A549 (cell line): ENCODE measurements at regions not wholly inside any gene's neighbourhood (a gene's known extent, or its start where the extent isn't known, plus 50 kb on each side); places are given as distances from the start of the nearest gene placed in this dataset.

Source experiments
- ATAC-seq, 2 experiments: fragments of 200-7000 bp in 1 of 2; fragments of >200 bp in 1 of 2; cut with Nextera tagmentation in 1 of 2; cut with Tn5 transposase in 1 of 2; 3 replicates each; pipeline versions ENCODE4 v1.8.0 to v1.9.1; 2018 to 2020; ENCODE audit warnings: mild to moderate bottlenecking in 1 of 2, moderate library complexity in 1 of 2
- CTCF ChIA-PET: fragments of 300-600 bp; sonication (Branson Sonifier 250); formaldehyde crosslinking; extraction: SDS; loops from one replicate; lab custom pipeline; 2021; ENCODE audit warnings: antibody characterized with exemption, inconsistent platforms; lab: Yijun Ruan, JAX
- POLR2A ChIA-PET: fragments of 350-600 bp; formaldehyde crosslinking; extraction: SDS; loops from one replicate; lab custom pipeline; 2021; ENCODE audit warnings: antibody characterized with exemption, inconsistent platforms; lab: Yijun Ruan, JAX
- DNase-seq, 2 experiments: peaks; one replicate each; pipeline versions ENCODE4 v3.0.0 to v3.0.0-alpha.2; 2011 to 2016; ENCODE audit warnings: low read depth in 1 of 2, low spot score in 1 of 2
- FAIRE-seq: peaks from 2 replicates; lab custom pipeline; 2011; peaks lifted over from hg19 to GRCh38; lab: Jason Lieb, UNC
- H3K27ac ChIP-seq, 2 experiments: fragments of >200 bp; sonication (Bioruptor Twin); formaldehyde crosslinking; 3 replicates each; pipeline ENCODE4 v1.5.1; 2016 to 2017
- H3K4me1 ChIP-seq: fragments of >200 bp; sonication (Bioruptor Twin); formaldehyde crosslinking; 3 replicates; pipeline ENCODE4 v1.6.1; 2016
- H3K4me2 ChIP-seq: fragments of >200 bp; sonication (Bioruptor Twin); formaldehyde crosslinking; 3 replicates; pipeline ENCODE4 v1.6.1; 2016
- H3K4me3 ChIP-seq: fragments of >200 bp; sonication (Bioruptor Twin); formaldehyde crosslinking; 3 replicates; pipeline ENCODE4 v1.5.1; 2016
- H3K9me3 ChIP-seq: fragments of >200 bp; sonication (Bioruptor Twin); formaldehyde crosslinking; 3 replicates; pipeline ENCODE4 v1.6.1; 2016
- ATOH8 ChIP-seq: fragments of 250-450 bp; sonication (Bioruptor Pico); IDR thresholded peaks from 2 replicates; pipeline ENCODE4 v1.5.0; 2020; ENCODE audit warnings: low read depth, mild to moderate bottlenecking, moderate library complexity
- BHLHE40 ChIP-seq: IDR thresholded peaks from 2 replicates; pipeline ENCODE4 v1.6.1; 2012; ENCODE audit warnings: low read depth, low read length, inconsistent platforms
- CBX2 ChIP-seq: fragments of 200-600 bp; sonication (generic); IDR thresholded peaks from 2 replicates; pipeline ENCODE4 v1.6.1; 2016; ENCODE audit warnings: low read depth, mild to moderate bottlenecking, borderline replicate concordance
- CHD4 ChIP-seq: fragments of 200-600 bp; sonication (generic); IDR thresholded peaks from 2 replicates; pipeline ENCODE4 v1.6.1; 2016; ENCODE audit warnings: antibody characterized with exemption, mild to moderate bottlenecking, borderline replicate concordance
- ESRRA ChIP-seq: fragments of 150-350 bp; IDR thresholded peaks from 2 replicates; pipeline ENCODE4 v1.6.1; 2014; ENCODE audit warnings: mild to moderate bottlenecking, low read length, borderline replicate concordance
- FOSB ChIP-seq: fragments of 250-450 bp; sonication (Bioruptor Pico); IDR thresholded peaks from 2 replicates; pipeline ENCODE4 v1.5.0; 2020; ENCODE audit warnings: mild to moderate bottlenecking, moderate library complexity
- FOSL2 ChIP-seq, 2 experiments: fragments of 450-650 bp in 1 of 2; fragments of >200 bp in 1 of 2; sonication (Bioruptor Twin) in 1 of 2; formaldehyde crosslinking; IDR thresholded peaks; 2 replicates each; pipeline versions ENCODE4 v1.5.0 to v1.6.1; 2016 to 2020; ENCODE audit warnings: mild to moderate bottlenecking in 1 of 2, moderate library complexity in 1 of 2
- FOXS1 ChIP-seq: fragments of 250-450 bp; sonication (Bioruptor Pico); IDR thresholded peaks from 2 replicates; pipeline ENCODE4 v1.5.0; 2020; ENCODE audit warnings: mild to moderate bottlenecking, moderate library complexity
- GATA3 ChIP-seq: IDR thresholded peaks from 2 replicates; pipeline ENCODE4 v1.6.1; 2012; ENCODE audit warnings: borderline replicate concordance
- HEYL ChIP-seq: fragments of 250-450 bp; sonication (Bioruptor Pico); IDR thresholded peaks from 2 replicates; pipeline ENCODE4 v1.8.0; 2021; ENCODE audit warnings: mild to moderate bottlenecking, moderate library complexity
- JUNB ChIP-seq: fragments of >200 bp; sonication (Bioruptor Twin); formaldehyde crosslinking; IDR thresholded peaks from 2 replicates; pipeline ENCODE4 v1.6.1; 2016
- MAFK ChIP-seq: fragments of 450-650 bp; IDR thresholded peaks from 2 replicates; pipeline ENCODE4 v1.6.1; 2014; ENCODE audit not compliant: partially characterized antibody
- MYC ChIP-seq: IDR thresholded peaks from 2 replicates; pipeline ENCODE4 v1.6.1; 2012; ENCODE audit warnings: mild to moderate bottlenecking, inconsistent platforms, low read length, improper control_type of control experiment, borderline replicate concordance
- POLR2AphosphoS2 ChIP-seq: conservative IDR thresholded peaks from 2 replicates; pipeline ENCODE4 v1.6.1; 2012; ENCODE audit warnings: low read length, improper control_type of control experiment, inconsistent platforms
- RAD21 ChIP-seq, 2 experiments: fragments of >200 bp in 1 of 2; sonication (Bioruptor Twin) in 1 of 2; formaldehyde crosslinking in 1 of 2; IDR thresholded peaks in 1 of 2; conservative IDR thresholded peaks in 1 of 2; 2 replicates in 1 of 2; 3 replicates in 1 of 2; pipeline ENCODE4 v1.6.1; 2012 to 2018; ENCODE audit warnings: inconsistent platforms in 1 of 2
- RARB ChIP-seq: fragments of 250-450 bp; sonication (Bioruptor Pico); IDR thresholded peaks from 2 replicates; pipeline ENCODE4 v1.8.0; 2021; ENCODE audit warnings: mild to moderate bottlenecking, moderate library complexity
- RNF2 ChIP-seq: fragments of 200-600 bp; sonication (generic); IDR thresholded peaks from 2 replicates; pipeline ENCODE4 v1.6.1; 2016; ENCODE audit warnings: low read depth, mild to moderate bottlenecking, antibody characterized with exemption, moderate library complexity, borderline replicate concordance
- TFCP2L1 ChIP-seq: fragments of 250-450 bp; sonication (Bioruptor Pico); IDR thresholded peaks from 2 replicates; pipeline ENCODE4 v1.5.0; 2021; ENCODE audit warnings: mild to moderate bottlenecking
- ZFP36 ChIP-seq: fragments of 450-650 bp; IDR thresholded peaks from 2 replicates; pipeline ENCODE4 v1.6.1; 2014; ENCODE audit warnings: borderline replicate concordance; ENCODE audit not compliant: partially characterized antibody
- ZNF302 ChIP-seq: fragments of 250-450 bp; sonication (Bioruptor Pico); IDR thresholded peaks from 2 replicates; pipeline ENCODE4 v1.9.0; 2021; ENCODE audit warnings: inconsistent platforms, mild to moderate bottlenecking, moderate library complexity
- WGBS: methylation state at CpG from one replicate; pipeline ENCODE4 v1.1.6; 2017; ENCODE audit errors: missing lambda C conversion rate; 5-methylcytosine and 5-hydroxymethylcytosine counted together
- TF ChIP-seq, protein P1 (sequence below): fragments of 150-350 bp; IDR thresholded peaks from 2 replicates; pipeline ENCODE4 v1.6.1; 2014; ENCODE audit warnings: low read depth, mild to moderate bottlenecking, low read length
- TF ChIP-seq, protein P2 (sequence below): IDR thresholded peaks from 2 replicates; pipeline ENCODE4 v1.6.1; 2012

GRCh38 chr12:126607867-126608266, 1542.6 kb downstream of the AACS start:
- H3K4me3 ChIP-seq = no peak overlapping the region
- no peak overlapping the region for H3K4me2 ChIP-seq
- H3K27ac ChIP-seq = no peak overlapping the region
- H3K9me3 ChIP-seq = no peaks in the 10 kb centered on the region
- ChIA-PET CTCF (no interaction called here), POLR2A (no interaction called here)
- no peak for FAIRE-seq
- DNase-seq = no peak
- no peak for TF ChIP-seq RARB (CRISPR knock-in tag)
- no peak for TF ChIP-seq ATOH8 (CRISPR knock-in tag)
- no peak for TF ChIP-seq FOSB
- TF ChIP-seq BHLHE40 = no peak
- TF ChIP-seq, protein P1, sequence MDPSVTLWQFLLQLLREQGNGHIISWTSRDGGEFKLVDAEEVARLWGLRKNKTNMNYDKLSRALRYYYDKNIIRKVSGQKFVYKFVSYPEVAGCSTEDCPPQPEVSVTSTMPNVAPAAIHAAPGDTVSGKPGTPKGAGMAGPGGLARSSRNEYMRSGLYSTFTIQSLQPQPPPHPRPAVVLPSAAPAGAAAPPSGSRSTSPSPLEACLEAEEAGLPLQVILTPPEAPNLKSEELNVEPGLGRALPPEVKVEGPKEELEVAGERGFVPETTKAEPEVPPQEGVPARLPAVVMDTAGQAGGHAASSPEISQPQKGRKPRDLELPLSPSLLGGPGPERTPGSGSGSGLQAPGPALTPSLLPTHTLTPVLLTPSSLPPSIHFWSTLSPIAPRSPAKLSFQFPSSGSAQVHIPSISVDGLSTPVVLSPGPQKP = no peak
- no peak for TF ChIP-seq CBX2
- WGBS = 0% methylated on average over 1 of the region's 1 CpG
- ATAC-seq = no peak
- H3K4me1 ChIP-seq = no peaks in the 10 kb centered on the region

DNA sequence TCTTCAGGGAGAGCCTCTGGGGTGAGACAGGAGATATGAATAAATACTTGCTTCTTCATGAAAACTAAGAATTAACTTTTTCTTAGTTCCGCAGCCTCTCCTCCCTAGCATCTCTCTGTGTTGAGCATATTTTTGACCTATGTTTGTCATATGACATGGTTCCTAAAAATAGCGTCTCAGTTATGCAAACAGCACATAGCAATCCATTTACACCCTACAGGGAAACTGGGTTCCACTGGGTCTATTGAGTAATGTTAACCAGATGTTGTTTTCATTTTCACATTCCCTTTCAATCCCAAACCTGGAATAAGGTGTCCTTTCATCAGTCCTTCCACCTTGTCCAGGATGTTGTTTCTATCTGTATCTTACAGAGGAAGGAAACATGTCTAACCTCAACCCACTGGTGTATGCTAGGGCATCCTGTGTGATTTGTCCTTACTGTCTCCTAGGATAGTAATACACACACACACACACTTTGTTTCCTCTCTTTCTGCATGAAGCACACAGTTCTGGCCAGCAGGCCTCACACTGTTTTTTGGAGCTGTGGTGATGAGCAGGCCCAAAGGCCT, 1543.5 kb downstream of the AACS start:
- ATAC-seq = no peak
- no peak overlapping the region for H3K27ac ChIP-seq
- DNase-seq = no peak
- ChIA-PET CTCF (no interaction called here), POLR2A (no interaction called here)
- no peaks in the 10 kb centered on the region for H3K4me1 ChIP-seq
- TF ChIP-seq POLR2AphosphoS2 (no peak), ZNF302 (CRISPR knock-in tag) (no peak), FOSB (no peak)
- no peak overlapping the region for H3K4me2 ChIP-seq
- no peaks in the 10 kb centered on the region for H3K9me3 ChIP-seq
- H3K4me3 ChIP-seq = no peak overlapping the region
- FAIRE-seq = no peak
- 11% methylated on average over 2 of the region's 2 CpGs for WGBS

DNA sequence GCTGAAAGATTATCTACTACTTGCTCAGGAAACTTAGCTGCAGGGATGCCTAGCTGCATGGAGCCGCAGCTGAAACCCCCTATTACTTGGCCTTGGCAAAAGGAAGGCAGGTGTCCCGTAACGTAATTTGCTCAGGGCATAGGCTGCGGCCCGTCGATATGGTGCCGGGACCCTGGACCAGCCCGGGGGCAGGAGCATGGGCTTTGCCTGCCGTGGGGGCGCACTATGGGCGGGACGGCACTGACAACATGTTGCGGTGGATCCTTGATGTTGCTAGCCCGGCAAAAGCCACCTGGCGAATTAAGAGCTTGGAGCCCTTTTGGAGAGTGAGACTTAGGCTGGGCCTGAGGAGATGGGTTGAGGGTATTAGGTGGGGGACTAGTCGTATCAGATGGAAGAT, 1551.2 kb downstream of the AACS start:
- CTCF ChIA-PET = no interaction called here
- 39% methylated on average over 14 of the region's 16 CpGs for WGBS

GRCh38 chr12:126617312-126617711, 1552.1 kb downstream of the AACS start:
- FAIRE-seq (no peak), DNase-seq (peak in 1 of 2 experiments; percentile 11), ATAC-seq (no peak)
- H3K9me3 ChIP-seq = no peaks in the 10 kb centered on the region
- no peak overlapping the region for H3K4me3 ChIP-seq
- TF ChIP-seq RAD21 (conservative IDR thresholded peaks at IDR 0.05 in 1 of 2, IDR thresholded peaks at IDR 0.05 in 1 of 2) = peak in 1 of 2 experiments; percentile 32; a peak in 1 of 5 replicates
- TF ChIP-seq MYC = no peak
- 29% methylated on average over 5 of the region's 5 CpGs for WGBS
- no peak overlapping the region for H3K4me2 ChIP-seq
- CTCF ChIA-PET = interaction anchor here (0.6 kb wide), 1 partner anchor 10 kb away, joined by 3 read pairs; no protein-coding TSS in a partner anchor
- no peaks in the 10 kb centered on the region for H3K4me1 ChIP-seq
- no peak overlapping the region for H3K27ac ChIP-seq
- POLR2A ChIA-PET = no interaction called here

More for the DNA sequence above, 1551.2 kb downstream of the AACS start:
- DNase-seq (no peak), FAIRE-seq (no peak), ATAC-seq (no peak)
- Histone ChIP-seq H3K4me3 (no peak overlapping the region), H3K4me2 (no peak overlapping the region), H3K4me1 (no peaks in the 10 kb centered on the region), H3K27ac (no peak overlapping the region), H3K9me3 (no peaks in the 10 kb centered on the region)
- POLR2A ChIA-PET = no interaction called here
- TF ChIP-seq HEYL (no peak), ZNF302 (CRISPR knock-in tag) (no peak), POLR2AphosphoS2 (no peak), JUNB (no peak), ZFP36 (no peak), TFCP2L1 (CRISPR knock-in tag) (no peak), MYC (no peak), MAFK (no peak), CHD4 (no peak), FOXS1 (CRISPR knock-in tag) (no peak), GATA3 (no peak), FOSL2 (IDR thresholded peaks at IDR 0.05) (no peak), FOSL2 (CRISPR knock-in tag; IDR thresholded peaks at IDR 0.05) (no peak), ESRRA (no peak), RNF2 (no peak)
- TF ChIP-seq, protein P2, sequence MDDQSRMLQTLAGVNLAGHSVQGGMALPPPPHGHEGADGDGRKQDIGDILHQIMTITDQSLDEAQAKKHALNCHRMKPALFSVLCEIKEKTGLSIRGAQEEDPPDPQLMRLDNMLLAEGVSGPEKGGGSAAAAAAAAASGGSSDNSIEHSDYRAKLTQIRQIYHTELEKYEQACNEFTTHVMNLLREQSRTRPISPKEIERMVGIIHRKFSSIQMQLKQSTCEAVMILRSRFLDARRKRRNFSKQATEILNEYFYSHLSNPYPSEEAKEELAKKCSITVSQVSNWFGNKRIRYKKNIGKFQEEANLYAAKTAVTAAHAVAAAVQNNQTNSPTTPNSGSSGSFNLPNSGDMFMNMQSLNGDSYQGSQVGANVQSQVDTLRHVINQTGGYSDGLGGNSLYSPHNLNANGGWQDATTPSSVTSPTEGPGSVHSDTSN = no peak
